SK-N-SH treated with all-trans-retinoic acid at 6 μM for 48 hours (cell line): ENCODE measurements at regions not wholly inside any gene's neighbourhood (a gene's known extent, or its start where the extent isn't known, plus 50 kb on each side); places are given as distances from the start of the nearest gene placed in this dataset.

ENCODE experiments used
- ARNTL ChIP-seq: fragments of 450-650 bp; formaldehyde crosslinking; IDR thresholded peaks from 2 replicates; pipeline ENCODE4 v1.5.0; 2020; ENCODE audit warnings: low read depth, mild to moderate bottlenecking, moderate library complexity, borderline replicate concordance
- BACH2 ChIP-seq: fragments of 250-450 bp; sonication (Bioruptor Pico); IDR thresholded peaks from 2 replicates; pipeline ENCODE4 v1.9.0; 2021; ENCODE audit warnings: mild to moderate bottlenecking, borderline replicate concordance
- CSDC2 ChIP-seq: fragments of 250-450 bp; sonication (Bioruptor Pico); IDR thresholded peaks from 2 replicates; pipeline ENCODE4 v1.5.0; 2020; ENCODE audit warnings: mild to moderate bottlenecking, moderate library complexity
- ESRRG ChIP-seq: fragments of 250-450 bp; sonication (Bioruptor Pico); IDR thresholded peaks from 2 replicates; pipeline ENCODE4 v1.6.1; 2021; ENCODE audit warnings: mild to moderate bottlenecking
- ISL1 ChIP-seq: fragments of 250-450 bp; sonication (Bioruptor Pico); IDR thresholded peaks from 2 replicates; pipeline ENCODE4 v2.1.2; 2022; ENCODE audit warnings: mild to moderate bottlenecking, moderate library complexity
- OSR1 ChIP-seq: fragments of 250-450 bp; sonication (Bioruptor Pico); IDR thresholded peaks from 2 replicates; pipeline ENCODE4 v1.8.0; 2022; ENCODE audit warnings: moderate library complexity, mild to moderate bottlenecking, inconsistent platforms
- PATZ1 ChIP-seq: fragments of 250-450 bp; sonication (Bioruptor Pico); IDR thresholded peaks from 2 replicates; pipeline ENCODE4 v1.8.0; 2020; ENCODE audit warnings: mild to moderate bottlenecking, moderate library complexity, borderline replicate concordance
- PPARA ChIP-seq: fragments of 250-450 bp; sonication (Bioruptor Pico); IDR thresholded peaks from 2 replicates; pipeline ENCODE4 v1.5.0; 2020; ENCODE audit warnings: mild to moderate bottlenecking, borderline replicate concordance
- RARB ChIP-seq: fragments of 250-450 bp; sonication (Bioruptor Pico); IDR thresholded peaks from 2 replicates; pipeline ENCODE4 v1.8.0; 2021; ENCODE audit warnings: mild to moderate bottlenecking, moderate library complexity
- TCF4 ChIP-seq: fragments of 250-450 bp; sonication (Bioruptor Pico); IDR thresholded peaks from 2 replicates; pipeline ENCODE4 v1.8.0; 2021; ENCODE audit warnings: mild to moderate bottlenecking, moderate library complexity, borderline replicate concordance
- ZFP3 ChIP-seq: fragments of 250-450 bp; sonication (Bioruptor Pico); IDR thresholded peaks from 2 replicates; pipeline ENCODE4 v1.5.0; 2020; ENCODE audit warnings: mild to moderate bottlenecking, moderate library complexity
- ZNF70 ChIP-seq: fragments of 450-650 bp; formaldehyde crosslinking; IDR thresholded peaks from 2 replicates; pipeline ENCODE4 v1.5.0; 2020; ENCODE audit warnings: mild to moderate bottlenecking, moderate library complexity
- ZNF8 ChIP-seq: fragments of 450-650 bp; formaldehyde crosslinking; IDR thresholded peaks from 2 replicates; pipeline ENCODE4 v1.5.0; 2020; ENCODE audit warnings: mild to moderate bottlenecking, moderate library complexity

- TF ChIP-seq ZFP3 (CRISPR knock-in tag): no peak
- no peak for TF ChIP-seq CSDC2 (CRISPR knock-in tag)
- TF ChIP-seq OSR1 (CRISPR knock-in tag): no peak
- TF ChIP-seq RARB (CRISPR knock-in tag): no peak
- TF ChIP-seq BACH2: no peak
- TF ChIP-seq ZNF8 (CRISPR knock-in tag): no peak
- no peak for TF ChIP-seq ESRRG
- TF ChIP-seq ARNTL (CRISPR knock-in tag): no peak
- TF ChIP-seq ZNF70 (CRISPR knock-in tag): no peak
- TF ChIP-seq PATZ1 (CRISPR knock-in tag): no peak
- TF ChIP-seq ISL1: no peak
- no peak for TF ChIP-seq PPARA
- no peak for TF ChIP-seq TCF4
These were observed 340.0 kb upstream of the MEOX2 start for GRCh38 chr7:16026253-16027020.
